ENCODE measurements at regions not wholly inside any gene's neighbourhood (a gene's known extent, or its start where the extent isn't known, plus 50 kb on each side); places are given as distances from the start of the nearest gene placed in this dataset.

GRCh38 chr11:116503216-116504160, 269.3 kb downstream of the BUD13 start:
- H3K4me2 ChIP-seq (ENCODE audit: low read depth, low read length) = no peak overlapping the region
- no peaks in the 10 kb centered on the region for H3K9me3 ChIP-seq (ENCODE audit: low read length)
- BruUV-seq (replicated peaks) = no TSS peak
- no peak overlapping the region for H3K4me3 ChIP-seq (replicated peaks in 1 of 3; ENCODE audit: insufficient read depth in 1 of 3, low read depth in 2 of 3, low read length in 3 of 3)
- H4K20me1 ChIP-seq (ENCODE audit: insufficient read depth, low read length) = no peaks in the 10 kb centered on the region
- ChIA-PET POLR2A (no interaction called here), CTCF (ENCODE audit: low intra/inter-chr PET ratio, low total read pairs) (no interaction called here)
- no peak for FAIRE-seq
- H3K79me2 ChIP-seq (ENCODE audit: insufficient read depth, low read length) = no peaks in the 10 kb centered on the region
- in situ Hi-C loops (cut with HindIII; ENCODE audit: extremely low pct_ligation_motif_present, low pct_unique_long_range_greater_than_20kb) (loop anchor here (10.0 kb wide), 1 partner anchor 219 kb away; no protein-coding TSS in a partner anchor), intact Hi-C loops (cut with micrococcal nuclease; ENCODE audit: unreplicated experiment) (no loop called here)
- H3K27ac ChIP-seq (ENCODE audit: extremely low read length, insufficient read depth, low read length) = no peak overlapping the region
- no peak for ATAC-seq
- WGBS (ENCODE audit: low lambda C conversion rate) = 60% methylated on average over 10 of the region's 10 CpGs
- H3K4me1 ChIP-seq (ENCODE audit: insufficient read depth, low read length) = peaks cover 10% of the 10 kb centered on the region; the same call in 1 of the 2 replicates
- DNase-seq (ENCODE audit: low spot score) = no peak
- no peaks in the 10 kb centered on the region for H3K36me3 ChIP-seq (replicated peaks in 1 of 2; ENCODE audit: control insufficient read depth in 1 of 2, insufficient read depth in 2 of 2, low read length in 2 of 2)
- no peak overlapping the region for H3K9ac ChIP-seq (ENCODE audit: insufficient read depth, low read depth, low read length)
- no peak overlapping the region for H2AFZ ChIP-seq (ENCODE audit: low read length)
- TF ChIP-seq SPEN (CRISPR knock-in tag; IDR thresholded peaks at IDR 0.05; ENCODE audit: low read depth) (no peak), DZIP1 (CRISPR knock-in tag; IDR thresholded peaks at IDR 0.05) (no peak), ZNF552 (CRISPR knock-in tag; IDR thresholded peaks at IDR 0.05; ENCODE audit: borderline replicate concordance) (no peak), ZNF484 (CRISPR knock-in tag; IDR thresholded peaks at IDR 0.05; ENCODE audit: borderline replicate concordance, low read depth) (no peak), MLLT10 (CRISPR knock-in tag; IDR thresholded peaks at IDR 0.05) (no peak), GPBP1L1 (CRISPR knock-in tag; IDR thresholded peaks at IDR 0.05) (no peak), ZNF326 (CRISPR knock-in tag; IDR thresholded peaks at IDR 0.05; ENCODE audit: borderline replicate concordance) (no peak)
- H3K27me3 ChIP-seq (ENCODE audit: control insufficient read depth in 1 of 2, insufficient read depth in 2 of 2, low read length in 2 of 2) = peaks cover 1 to 25% of the 10 kb centered on the region in 2 experiments; a peak in 1 of 5 replicates

All from HepG2 (cell line).